ENCODE measurements at regions not wholly inside any gene's neighbourhood (a gene's known extent, or its start where the extent isn't known, plus 50 kb on each side); places are given as distances from the start of the nearest gene placed in this dataset.

- TF ChIP-seq CTCF (IDR thresholded peaks at IDR 0.05), result no peak
- TF ChIP-seq POLR2A (IDR thresholded peaks at IDR 0.05), result no peak
Observed at GRCh38 chr4:119940557-119940956, 126.1 kb downstream of the MAD2L1 start.
